ENCODE measurements at regions not wholly inside any gene's neighbourhood (a gene's known extent, or its start where the extent isn't known, plus 50 kb on each side); places are given as distances from the start of the nearest gene placed in this dataset.

DNA sequence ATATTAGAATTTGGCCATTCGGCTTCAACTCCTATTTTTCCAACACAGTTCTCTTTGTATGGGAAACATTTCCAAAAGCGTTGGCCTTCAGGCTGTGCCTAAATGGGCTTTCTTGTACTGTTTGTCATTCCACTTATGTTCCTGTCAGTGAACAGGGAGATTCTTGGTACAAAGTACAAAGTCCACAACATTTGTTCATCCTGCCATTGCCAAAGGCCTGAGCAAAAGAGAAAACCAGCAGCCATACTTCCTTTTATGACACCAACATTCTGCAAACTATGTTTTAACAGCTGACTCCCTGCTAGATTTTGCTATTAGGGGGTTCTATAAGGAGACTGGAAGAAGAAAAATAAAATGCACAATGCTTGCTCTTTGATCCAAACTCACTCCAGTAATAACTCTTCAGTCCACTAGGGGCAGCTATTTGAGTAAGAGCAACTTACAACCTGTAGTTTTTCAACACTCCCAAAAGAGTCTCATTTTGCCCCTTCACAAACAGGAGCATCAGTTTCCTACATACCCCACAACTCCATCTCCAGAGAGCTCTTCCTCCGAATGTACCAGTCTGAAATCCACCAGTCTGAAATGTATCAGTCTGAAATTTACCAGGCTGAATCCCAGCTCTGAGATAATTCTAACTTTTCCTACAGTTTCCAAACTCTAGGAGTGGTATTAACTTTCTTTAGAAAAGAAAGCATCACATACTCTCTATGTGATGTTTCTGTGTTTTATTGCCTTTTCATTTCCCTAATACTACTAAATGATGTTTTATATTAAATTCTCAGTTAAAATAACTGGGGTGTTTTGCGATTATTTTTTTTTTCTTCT is 693.8 kb downstream of the DNAH5 start:
- H3K4me3 Mint-ChIP-seq: no peak overlapping the region
- H3K9me3 Mint-ChIP-seq: peaks cover 3% of the 10 kb centered on the region
- TF ChIP-seq, protein P1, sequence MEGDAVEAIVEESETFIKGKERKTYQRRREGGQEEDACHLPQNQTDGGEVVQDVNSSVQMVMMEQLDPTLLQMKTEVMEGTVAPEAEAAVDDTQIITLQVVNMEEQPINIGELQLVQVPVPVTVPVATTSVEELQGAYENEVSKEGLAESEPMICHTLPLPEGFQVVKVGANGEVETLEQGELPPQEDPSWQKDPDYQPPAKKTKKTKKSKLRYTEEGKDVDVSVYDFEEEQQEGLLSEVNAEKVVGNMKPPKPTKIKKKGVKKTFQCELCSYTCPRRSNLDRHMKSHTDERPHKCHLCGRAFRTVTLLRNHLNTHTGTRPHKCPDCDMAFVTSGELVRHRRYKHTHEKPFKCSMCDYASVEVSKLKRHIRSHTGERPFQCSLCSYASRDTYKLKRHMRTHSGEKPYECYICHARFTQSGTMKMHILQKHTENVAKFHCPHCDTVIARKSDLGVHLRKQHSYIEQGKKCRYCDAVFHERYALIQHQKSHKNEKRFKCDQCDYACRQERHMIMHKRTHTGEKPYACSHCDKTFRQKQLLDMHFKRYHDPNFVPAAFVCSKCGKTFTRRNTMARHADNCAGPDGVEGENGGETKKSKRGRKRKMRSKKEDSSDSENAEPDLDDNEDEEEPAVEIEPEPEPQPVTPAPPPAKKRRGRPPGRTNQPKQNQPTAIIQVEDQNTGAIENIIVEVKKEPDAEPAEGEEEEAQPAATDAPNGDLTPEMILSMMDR (IDR thresholded peaks at IDR 0.05): peak; percentile 71
- H3K27me3 Mint-ChIP-seq (ENCODE audit: insufficient read depth): no peaks in the 10 kb centered on the region
- no peak overlapping the region for H3K27ac Mint-ChIP-seq
- no peaks in the 10 kb centered on the region; the same call in 1 of the 2 replicates for H3K4me1 Mint-ChIP-seq (ENCODE audit: low read depth)
- no peaks in the 10 kb centered on the region for H3K36me3 Mint-ChIP-seq (ENCODE audit: low read depth)
- DNase-seq: no peak

DNA sequence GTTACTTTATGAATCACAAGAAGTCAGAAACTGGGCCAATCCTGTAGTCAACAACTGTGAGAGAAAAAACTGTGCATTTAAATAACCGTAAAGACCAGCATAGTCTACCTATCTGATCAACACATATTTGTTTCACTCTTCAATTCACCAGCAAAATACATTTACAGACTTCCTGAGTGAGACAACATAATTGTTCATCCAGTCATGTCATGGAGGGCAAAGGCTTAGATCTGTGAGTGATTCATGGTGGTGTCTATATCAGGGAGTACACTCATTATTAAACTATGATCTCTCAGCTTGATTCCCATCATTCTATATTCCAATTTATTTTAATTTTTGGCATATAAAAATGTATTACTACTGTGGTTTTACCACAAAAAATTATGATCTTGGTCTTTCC is 694.6 kb downstream of the DNAH5 start:
- peaks cover 7% of the 10 kb centered on the region for H3K9me3 Mint-ChIP-seq
- DNase-seq: no peak
- TF ChIP-seq, protein P1 (IDR thresholded peaks at IDR 0.05): no peak

DNA sequence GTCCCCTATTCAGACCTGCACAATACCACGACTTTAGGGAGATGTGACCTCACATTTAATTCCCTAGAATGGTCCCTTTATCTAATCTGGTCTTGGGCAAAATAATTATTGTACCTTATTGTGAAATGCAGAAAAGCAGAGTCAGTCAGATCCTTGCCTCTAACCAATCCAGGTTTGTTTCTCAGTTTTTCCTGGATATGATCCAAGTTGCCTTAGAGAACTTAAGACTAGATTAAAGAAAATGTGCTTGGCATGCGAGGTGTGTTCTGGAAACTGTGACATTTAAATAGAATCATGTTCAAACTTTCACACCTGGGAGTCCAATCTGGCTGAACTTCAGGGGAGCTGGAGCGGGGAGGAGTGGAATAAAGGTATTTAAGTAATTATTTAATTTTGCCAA is 696.2 kb downstream of the DNAH5 start:
- H3K4me3 Mint-ChIP-seq: no peak overlapping the region
- DNase-seq: no peak
- H3K27ac Mint-ChIP-seq: no peak overlapping the region

More for the DNA sequence above, 694.6 kb downstream of the DNAH5 start:
- Mint-ChIP-seq H3K4me3 (no peak overlapping the region), H3K36me3 (ENCODE audit: low read depth) (no peaks in the 10 kb centered on the region), H3K4me1 (ENCODE audit: low read depth) (no peaks in the 10 kb centered on the region; the same call in 1 of the 2 replicates), H3K27ac (no peak overlapping the region), H3K27me3 (ENCODE audit: insufficient read depth) (no peaks in the 10 kb centered on the region)

DNA sequence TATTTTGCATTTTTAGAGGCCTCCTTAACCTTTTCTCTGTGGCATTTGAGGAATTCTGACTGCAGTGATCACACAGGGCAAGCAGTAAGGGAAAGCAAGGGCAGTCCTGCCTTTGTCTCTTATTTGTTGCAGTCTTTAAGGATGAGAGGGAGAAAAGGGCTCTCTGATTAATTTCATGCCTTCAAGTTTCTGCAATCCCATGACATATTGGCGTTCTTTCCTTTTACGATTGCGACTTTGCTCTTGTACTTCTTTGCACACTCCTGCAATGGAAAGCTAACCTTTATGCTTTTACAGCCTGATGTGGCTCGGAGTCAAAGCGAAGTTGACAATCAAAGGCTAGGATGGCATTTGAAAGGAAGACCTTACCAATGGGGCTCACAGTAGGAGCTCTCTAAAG is 698.4 kb downstream of the DNAH5 start:
- no peak overlapping the region for H3K4me3 Mint-ChIP-seq
- no peaks in the 10 kb centered on the region for H3K27me3 Mint-ChIP-seq (ENCODE audit: insufficient read depth)
- peaks cover 4% of the 10 kb centered on the region for H3K9me3 Mint-ChIP-seq
- TF ChIP-seq, protein P1 (IDR thresholded peaks at IDR 0.05): no peak
- no peak overlapping the region for H3K27ac Mint-ChIP-seq
- no peaks in the 10 kb centered on the region; the same call in 1 of the 2 replicates for H3K4me1 Mint-ChIP-seq (ENCODE audit: low read depth)
- H3K36me3 Mint-ChIP-seq (ENCODE audit: low read depth): no peaks in the 10 kb centered on the region
- no peak for DNase-seq

More for the DNA sequence above, 696.2 kb downstream of the DNAH5 start:
- TF ChIP-seq, protein P1 (IDR thresholded peaks at IDR 0.05): no peak
- Mint-ChIP-seq H3K36me3 (ENCODE audit: low read depth) (no peaks in the 10 kb centered on the region), H3K4me1 (ENCODE audit: low read depth) (no peaks in the 10 kb centered on the region; the same call in 1 of the 2 replicates), H3K27me3 (ENCODE audit: insufficient read depth) (no peaks in the 10 kb centered on the region), H3K9me3 (peaks cover 6% of the 10 kb centered on the region)

DNA sequence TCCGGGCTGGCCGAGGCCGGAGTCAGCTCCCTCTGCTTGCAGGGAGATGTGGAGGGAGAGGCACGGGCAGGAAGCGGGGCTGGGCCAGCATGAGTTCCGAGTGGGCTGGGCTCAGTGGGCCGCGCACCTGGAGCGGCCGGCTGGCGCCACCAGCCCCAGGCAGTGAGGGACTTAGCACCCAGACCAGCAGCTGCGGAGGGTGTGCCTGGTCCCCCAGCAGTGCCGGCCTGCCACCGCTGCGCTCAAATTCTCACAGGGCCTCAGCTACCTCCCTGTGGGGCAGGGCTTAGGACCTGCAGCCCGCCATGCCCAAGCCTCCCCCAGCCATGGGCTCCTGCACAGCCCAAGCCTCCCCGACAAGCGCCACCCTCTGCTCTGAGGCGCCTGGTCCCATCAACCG is 700.3 kb downstream of the DNAH5 start:
- no peaks in the 10 kb centered on the region for H3K27me3 Mint-ChIP-seq (ENCODE audit: insufficient read depth)
- TF ChIP-seq, protein P1 (IDR thresholded peaks at IDR 0.05): no peak
- no peak overlapping the region for H3K4me3 Mint-ChIP-seq
- H3K9me3 Mint-ChIP-seq: peaks cover 4% of the 10 kb centered on the region
- H3K36me3 Mint-ChIP-seq (ENCODE audit: low read depth): no peaks in the 10 kb centered on the region
- no peaks in the 10 kb centered on the region for H3K4me1 Mint-ChIP-seq (ENCODE audit: low read depth)
- no peak for DNase-seq
- no peak overlapping the region for H3K27ac Mint-ChIP-seq
